T-cell (primary cell): ENCODE measurements at regions not wholly inside any gene's neighbourhood (a gene's known extent, or its start where the extent isn't known, plus 50 kb on each side); places are given as distances from the start of the nearest gene placed in this dataset.

Source experiments
- ATAC-seq, 4 experiments: fragments of 200-7000 bp in 3 of 4; fragments of 150-1000 bp in 1 of 4; cut with Tn5 transposase; replicated peaks in 1 of 4; 1 replicate in 3 of 4; 2 replicates in 1 of 4; pipeline ENCODE4 v1.10.0; 2021; ENCODE audit warnings: moderate library complexity in 3 of 4, mild to moderate bottlenecking in 2 of 4, moderate number of reproducible peaks in 1 of 4
- CTCF ChIA-PET, 2 donors: fragments of 300-600 bp; sonication (Branson Sonifier 250); formaldehyde crosslinking; loops; one replicate each; lab custom pipeline; 2022; ENCODE audit warnings: antibody characterized with exemption in 2 of 2; lab: Charles Lee
- POLR2A ChIA-PET, 2 donors: fragments of 300-600 bp; sonication (Branson Sonifier 250); formaldehyde crosslinking; loops; one replicate each; lab custom pipeline; 2022; ENCODE audit warnings: antibody characterized with exemption in 2 of 2; lab: Charles Lee
- DNase-seq, 35 experiments: peaks; one replicate each; pipeline versions ENCODE4 v3.0.0 to v3.0.0-alpha.2; 2013 to 2023
- H3K27ac ChIP-seq: one replicate; pipeline ENCODE4 v1.5.1; 2013; ENCODE audit warnings: low read length
- H3K27me3 ChIP-seq, 2 experiments: replicated peaks in 1 of 2; 1 replicate in 1 of 2; 2 replicates in 1 of 2; pipeline versions ENCODE4 v1.6.1 to v1.7.0; 2013; ENCODE audit warnings: low read length in 1 of 2, mixed read lengths in 1 of 2; ENCODE audit not compliant: control insufficient read depth in 2 of 2, insufficient read depth in 2 of 2; ENCODE audit errors: extremely low read depth in 1 of 2
- H3K36me3 ChIP-seq, 2 donors: 1 replicate in 1 of 2; 2 replicates in 1 of 2; pipeline versions ENCODE4 v1.6.1 to v1.7.0; 2013; ENCODE audit warnings: low read length in 1 of 2; ENCODE audit not compliant: control insufficient read depth in 2 of 2, insufficient read depth in 1 of 2; ENCODE audit errors: extremely low read depth in 1 of 2
- H3K4me1 ChIP-seq, 2 experiments: 1 replicate in 1 of 2; 2 replicates in 1 of 2; pipeline versions ENCODE4 v1.6.1 to v1.7.0; 2013; ENCODE audit warnings: low read length in 2 of 2, mixed read lengths in 1 of 2; ENCODE audit not compliant: insufficient read depth in 2 of 2, control insufficient read depth in 1 of 2; ENCODE audit errors: extremely low read depth in 1 of 2
- H3K4me3 ChIP-seq, 2 donors: 1 replicate in 1 of 2; 2 replicates in 1 of 2; pipeline versions ENCODE4 v1.5.1 to v1.7.0; 2013; ENCODE audit warnings: mild to moderate bottlenecking in 2 of 2, low read length in 1 of 2, moderate library complexity in 1 of 2; ENCODE audit not compliant: control insufficient read depth in 1 of 2; ENCODE audit errors: extremely low read depth in 1 of 2
- H3K9me3 ChIP-seq: 2 replicates; pipeline ENCODE4 v1.7.0; 2013
- H3K27ac Mint-ChIP-seq, 2 donors: one replicate each; pipeline ENCODE4 v1.8.0; 2020 to 2021; ENCODE audit warnings: mild to moderate bottlenecking in 2 of 2, mixed read lengths in 2 of 2
- H3K27me3 Mint-ChIP-seq, 2 donors: one replicate each; pipeline ENCODE4 v1.8.0; 2021 to 2022; ENCODE audit warnings: mixed read lengths in 2 of 2
- H3K36me3 Mint-ChIP-seq: one replicate; pipeline ENCODE4 v1.8.0; 2021; ENCODE audit warnings: mixed read lengths
- H3K4me1 Mint-ChIP-seq, 3 donors: one replicate each; pipeline ENCODE4 v1.8.0; 2020 to 2022; ENCODE audit warnings: mixed read lengths in 3 of 3, mild to moderate bottlenecking in 1 of 3
- H3K4me3 Mint-ChIP-seq, 3 donors: one replicate each; pipeline ENCODE4 v1.8.0; 2020 to 2022; ENCODE audit warnings: mild to moderate bottlenecking in 3 of 3, mixed read lengths in 3 of 3, moderate library complexity in 3 of 3
- H3K9me3 Mint-ChIP-seq, 3 donors: one replicate each; pipeline ENCODE4 v1.8.0; 2020 to 2022; ENCODE audit warnings: mixed read lengths in 3 of 3
- WGBS: methylation state at CpG from one replicate; pipeline ENCODE4 v1.1.5; 2013; ENCODE audit warnings: missing lambda C conversion rate; ENCODE audit not compliant: insufficient coverage; 5-methylcytosine and 5-hydroxymethylcytosine counted together

DNA sequence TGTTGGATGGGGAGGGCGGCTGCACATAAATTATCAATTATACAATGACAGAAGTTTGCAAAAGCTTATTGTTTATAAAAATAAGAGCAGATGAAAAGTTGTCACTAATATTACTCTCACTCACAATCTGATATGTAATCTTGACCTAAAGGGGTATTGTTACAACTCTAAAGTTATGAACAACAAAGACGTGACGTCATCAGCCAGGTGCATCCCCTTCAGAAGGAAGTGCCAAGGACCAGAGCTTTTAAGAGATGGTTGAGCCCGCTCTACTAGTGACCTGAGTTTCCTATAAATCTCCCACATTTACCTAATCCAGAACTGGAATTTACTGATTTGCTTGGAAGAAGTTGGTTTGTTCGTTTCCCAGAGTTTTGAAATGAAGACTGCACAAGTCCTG is 247.7 kb upstream of the MGMT start:
- Histone ChIP-seq H3K9me3 (no peaks in the 10 kb centered on the region), H3K4me3 (no peak overlapping the region), H3K4me1 (no peaks in the 10 kb centered on the region), H3K27me3 (no peaks in the 10 kb centered on the region), H3K27ac (no peak overlapping the region), H3K36me3 (no peaks in the 10 kb centered on the region)
- ATAC-seq: no peak
- WGBS: no CpG with 5 or more reads among the region's 5 CpGs
- H3K9me3 Mint-ChIP-seq: peaks cover 0 to 6% (median 2%) of the 10 kb centered on the region in 3 donors
- ChIA-PET CTCF (no interaction called here), POLR2A (no interaction called here)
- DNase-seq: no peak
- no peak overlapping the region for H3K27ac Mint-ChIP-seq
- H3K36me3 Mint-ChIP-seq: no peaks in the 10 kb centered on the region
- H3K27me3 Mint-ChIP-seq: no peaks in the 10 kb centered on the region
- H3K4me1 Mint-ChIP-seq: no peaks in the 10 kb centered on the region
- H3K4me3 Mint-ChIP-seq: no peak overlapping the region

DNA sequence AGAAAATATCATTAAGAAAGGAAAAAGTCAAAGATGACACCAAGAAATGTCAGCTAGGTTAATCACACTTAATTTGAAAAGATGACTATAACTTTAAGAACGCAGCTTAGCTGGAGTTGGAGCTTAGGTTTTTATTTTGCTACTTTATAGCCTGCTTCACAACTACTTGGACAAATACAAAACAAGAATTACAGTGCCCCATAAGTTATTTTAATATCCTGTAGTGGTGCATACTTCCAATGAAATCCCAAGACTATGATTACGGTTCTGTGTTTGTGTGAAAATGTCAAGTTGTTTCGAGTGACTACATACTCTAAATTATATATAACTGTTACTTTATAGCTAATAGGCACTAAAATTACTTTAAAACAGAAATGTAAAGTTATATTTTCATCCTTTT is 244.6 kb upstream of the MGMT start:
- Histone ChIP-seq H3K27ac (no peak overlapping the region), H3K27me3 (no peaks in the 10 kb centered on the region), H3K36me3 (no peaks in the 10 kb centered on the region), H3K9me3 (no peaks in the 10 kb centered on the region), H3K4me1 (no peaks in the 10 kb centered on the region), H3K4me3 (no peak overlapping the region)
- ChIA-PET CTCF (no interaction called here), POLR2A (no interaction called here)
- ATAC-seq: no peak
- Mint-ChIP-seq H3K4me3 (no peak overlapping the region), H3K9me3 (no peaks in the 10 kb centered on the region), H3K27me3 (no peaks in the 10 kb centered on the region), H3K27ac (no peak overlapping the region), H3K36me3 (no peaks in the 10 kb centered on the region), H3K4me1 (no peaks in the 10 kb centered on the region)
- no CpG with 5 or more reads among the region's 3 CpGs for WGBS
- DNase-seq: no peak

DNA sequence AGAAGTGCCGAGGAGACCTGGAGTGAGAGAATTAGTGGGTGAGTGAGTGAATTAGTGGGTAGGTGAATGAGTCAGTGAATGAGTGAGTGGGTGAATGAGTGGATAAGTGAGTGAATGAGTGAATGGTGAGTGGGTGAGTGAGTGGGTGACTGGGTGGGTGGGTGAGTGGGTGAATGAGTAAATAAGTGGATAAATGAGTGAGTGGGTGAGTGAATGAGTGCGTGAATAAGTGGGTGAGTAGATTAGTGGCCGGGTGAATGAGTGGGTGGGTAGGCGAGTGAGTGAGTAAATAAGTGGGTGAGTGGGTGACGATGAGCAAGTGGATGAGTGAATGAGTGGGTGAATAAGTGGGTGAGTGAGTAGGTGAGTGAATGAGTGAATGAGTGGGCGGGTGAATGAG is 243.7 kb upstream of the MGMT start:
- Mint-ChIP-seq H3K27ac (no peak overlapping the region), H3K4me3 (no peak overlapping the region), H3K27me3 (no peaks in the 10 kb centered on the region), H3K4me1 (no peaks in the 10 kb centered on the region), H3K9me3 (no peaks in the 10 kb centered on the region), H3K36me3 (no peaks in the 10 kb centered on the region)
- ChIA-PET CTCF (no interaction called here), POLR2A (no interaction called here)
- H3K27me3 ChIP-seq: no peaks in the 10 kb centered on the region
- DNase-seq: no peak
- ATAC-seq: no peak
- no peaks in the 10 kb centered on the region for H3K4me1 ChIP-seq
- H3K4me3 ChIP-seq: no peak overlapping the region
- H3K36me3 ChIP-seq: no peaks in the 10 kb centered on the region
- H3K9me3 ChIP-seq: no peaks in the 10 kb centered on the region
- no peak overlapping the region for H3K27ac ChIP-seq
- WGBS: 68% methylated on average over 4 of the region's 6 CpGs

DNA sequence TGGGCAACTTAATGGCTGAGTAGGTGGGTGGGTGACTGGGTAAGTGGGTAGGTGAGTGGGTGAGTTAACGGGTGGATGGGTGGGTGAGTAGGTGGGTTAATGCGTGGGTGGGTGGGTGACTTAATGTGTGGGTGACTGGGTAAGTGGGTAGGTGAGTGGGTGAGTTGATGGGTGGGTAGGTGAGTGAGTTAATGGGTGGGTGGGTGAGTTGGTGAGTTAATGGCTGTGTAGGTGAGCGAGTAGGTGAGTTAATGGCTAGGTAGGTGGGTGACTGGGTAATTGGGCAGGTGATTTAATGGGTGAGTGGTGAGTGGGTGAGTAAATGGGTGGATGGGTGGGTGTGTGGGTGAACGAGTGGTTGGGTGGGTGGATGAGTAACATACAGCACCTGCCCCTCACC is 243.0 kb upstream of the MGMT start:
- no peak overlapping the region for H3K4me3 Mint-ChIP-seq
- CTCF ChIA-PET: no interaction called here
- Histone ChIP-seq H3K36me3 (no peaks in the 10 kb centered on the region), H3K27me3 (no peaks in the 10 kb centered on the region), H3K4me1 (no peaks in the 10 kb centered on the region), H3K4me3 (no peak overlapping the region), H3K9me3 (no peaks in the 10 kb centered on the region), H3K27ac (no peak overlapping the region)
- POLR2A ChIA-PET: no interaction called here
- no peak overlapping the region for H3K27ac Mint-ChIP-seq
- 68% methylated on average over 3 of the region's 4 CpGs for WGBS
- H3K9me3 Mint-ChIP-seq: no peaks in the 10 kb centered on the region
- ATAC-seq (no peak), DNase-seq (no peak)
- H3K36me3 Mint-ChIP-seq: no peaks in the 10 kb centered on the region
- H3K4me1 Mint-ChIP-seq: no peaks in the 10 kb centered on the region
- H3K27me3 Mint-ChIP-seq: no peaks in the 10 kb centered on the region

DNA sequence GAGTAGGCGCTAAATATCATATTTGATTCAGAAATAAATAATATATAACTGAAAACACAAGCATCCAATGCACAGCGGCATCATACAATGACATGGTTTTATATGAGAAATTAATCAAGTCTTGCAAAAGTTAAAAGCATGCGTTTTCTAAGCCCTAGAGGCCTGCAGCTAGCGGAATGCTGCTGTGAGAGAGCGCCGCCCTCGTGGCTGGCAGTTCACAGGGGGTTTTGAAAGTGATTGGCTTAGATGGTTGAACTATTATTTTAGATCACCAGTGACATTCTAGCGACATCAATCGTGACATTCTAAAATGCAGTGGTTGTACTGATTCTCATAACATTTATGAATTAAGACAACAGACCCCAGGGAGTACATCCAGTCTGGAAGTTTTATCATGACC is 235.2 kb upstream of the MGMT start:
- ChIA-PET POLR2A (no interaction called here), CTCF (no interaction called here)
- Histone ChIP-seq H3K27me3 (no peaks in the 10 kb centered on the region), H3K4me3 (no peak overlapping the region), H3K9me3 (no peaks in the 10 kb centered on the region), H3K36me3 (no peaks in the 10 kb centered on the region), H3K27ac (no peak overlapping the region), H3K4me1 (no peaks in the 10 kb centered on the region)
- H3K4me1 Mint-ChIP-seq: no peaks in the 10 kb centered on the region
- H3K9me3 Mint-ChIP-seq: no peaks in the 10 kb centered on the region
- DNase-seq: no peak
- H3K36me3 Mint-ChIP-seq: no peaks in the 10 kb centered on the region
- WGBS: 90% methylated on average over 2 of the region's 9 CpGs
- H3K4me3 Mint-ChIP-seq: no peak overlapping the region
- H3K27me3 Mint-ChIP-seq: no peaks in the 10 kb centered on the region
- no peak for ATAC-seq
- no peak overlapping the region for H3K27ac Mint-ChIP-seq

DNA sequence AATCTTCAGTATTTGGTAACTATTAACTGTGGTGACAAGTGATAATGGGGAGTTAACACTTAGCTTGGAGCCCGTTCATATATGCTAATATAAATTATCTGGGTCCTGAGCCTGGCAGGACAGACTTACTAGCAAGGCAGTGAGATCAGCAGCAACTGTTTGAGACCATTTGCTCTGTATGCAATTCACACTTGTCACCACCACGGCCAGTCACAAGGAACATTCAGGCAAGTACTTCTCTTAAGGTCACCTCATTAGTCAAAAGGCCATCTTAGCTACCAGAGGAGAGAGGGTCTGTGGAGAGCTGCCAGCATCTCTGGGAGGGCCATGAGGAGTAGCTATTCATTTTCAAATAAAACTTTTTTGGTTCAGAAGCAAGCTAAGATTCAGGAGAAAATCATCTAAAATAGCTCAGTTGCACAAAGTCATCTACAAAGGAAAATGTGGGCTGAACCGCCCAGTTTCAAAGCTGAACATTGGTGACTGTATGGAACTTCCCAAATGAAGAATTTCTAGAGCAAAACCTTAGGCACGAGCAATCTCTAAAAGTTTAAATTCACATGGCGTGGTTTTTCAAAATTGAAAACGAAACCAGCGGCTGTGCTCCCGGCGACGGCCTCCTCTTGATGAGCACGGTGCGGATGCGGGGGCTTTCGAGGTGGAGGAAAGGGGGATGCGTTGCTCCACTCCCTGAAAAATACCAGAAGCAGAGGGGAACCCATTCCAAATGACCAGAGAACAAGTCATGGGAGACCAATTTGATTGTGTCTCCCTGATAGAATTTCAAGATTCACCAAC is 233.5 kb upstream of the MGMT start:
- no peaks in the 10 kb centered on the region for H3K4me1 Mint-ChIP-seq
- ATAC-seq (no peak), DNase-seq (no peak)
- POLR2A ChIA-PET: no interaction called here
- 84% methylated on average over 10 of the region's 15 CpGs for WGBS
- no peaks in the 10 kb centered on the region for H3K9me3 ChIP-seq
- H3K27ac Mint-ChIP-seq: no peak overlapping the region
- H3K4me3 ChIP-seq: no peak overlapping the region
- no peaks in the 10 kb centered on the region for H3K27me3 Mint-ChIP-seq
- H3K27me3 ChIP-seq: no peaks in the 10 kb centered on the region
- no peaks in the 10 kb centered on the region for H3K4me1 ChIP-seq
- no peak overlapping the region for H3K27ac ChIP-seq
- no peaks in the 10 kb centered on the region for H3K36me3 ChIP-seq
- H3K4me3 Mint-ChIP-seq: peak overlapping the region in 2 of 3 donors; percentile 28 to 34
- CTCF ChIA-PET: no interaction called here
- no peaks in the 10 kb centered on the region for H3K9me3 Mint-ChIP-seq
- H3K36me3 Mint-ChIP-seq: no peaks in the 10 kb centered on the region

DNA sequence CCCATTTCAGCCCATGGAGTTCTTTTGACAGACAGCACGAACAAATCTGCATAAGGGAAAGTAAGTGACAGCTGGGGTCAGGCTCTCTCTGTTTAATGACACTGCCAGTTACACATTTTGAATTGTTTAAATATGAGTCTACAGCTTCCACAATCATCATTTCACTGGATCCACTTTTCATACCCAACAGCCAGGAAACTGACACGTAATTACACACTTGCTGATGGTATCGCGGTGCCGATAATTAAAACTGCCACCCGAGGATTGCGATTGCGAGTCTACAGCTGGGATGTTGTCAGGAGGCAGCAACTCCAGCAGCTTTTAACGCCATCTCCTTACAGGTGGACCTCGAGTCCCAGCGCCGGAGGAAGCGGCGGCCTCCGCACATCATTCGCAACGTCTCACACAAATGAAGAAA is 230.8 kb upstream of the MGMT start:
- DNase-seq (no peak), ATAC-seq (no peak)
- POLR2A ChIA-PET: no interaction called here
- no peaks in the 10 kb centered on the region for H3K27me3 ChIP-seq
- Mint-ChIP-seq H3K4me3 (no peak overlapping the region), H3K4me1 (no peaks in the 10 kb centered on the region), H3K27me3 (no peaks in the 10 kb centered on the region), H3K36me3 (no peaks in the 10 kb centered on the region), H3K27ac (no peak overlapping the region), H3K9me3 (no peaks in the 10 kb centered on the region)
- no peaks in the 10 kb centered on the region for H3K4me1 ChIP-seq
- no peaks in the 10 kb centered on the region for H3K36me3 ChIP-seq
- no peak overlapping the region for H3K4me3 ChIP-seq
- WGBS: 90% methylated on average over 17 of the region's 17 CpGs
- no peak overlapping the region for H3K27ac ChIP-seq
- no peaks in the 10 kb centered on the region for H3K9me3 ChIP-seq
- CTCF ChIA-PET: no interaction called here
